Right ventricle myocardium superior (tissue), 1 donor: ENCODE measurements at regions not wholly inside any gene's neighbourhood (a gene's known extent, or its start where the extent isn't known, plus 50 kb on each side); places are given as distances from the start of the nearest gene placed in this dataset.
A peak's percentile ranks its signal among the peaks of the same experiment; 100 is the strongest.

Source experiments
- ATAC-seq: fragments of 200-7000 bp; cut with Tn5 transposase; one replicate; pipeline ENCODE4 v1.9.1; 2020; ENCODE audit warnings: mild to moderate bottlenecking; ENCODE audit not compliant: poor library complexity
- DNase-seq: peaks from one replicate; pipeline ENCODE4 v3.0.0-alpha.2; 2020
- intact Hi-C: fragments of 100-400 bp; cut with DNase I; formaldehyde crosslinking; loops from one replicate; pipeline ENCODE4 v1.11.2; 2022
- donor health status: DM: no; HTN: yes; CAD: no; lungs with severe emphysema.

GRCh38 chr6:105893741-105894140 is 192.4 kb upstream of the PRDM1 start:
- DNase-seq: no peak
- intact Hi-C loops: no loop called here
- ATAC-seq: no peak

- peak; percentile 75 for ATAC-seq
- DNase-seq: no peak
- intact Hi-C loops: no loop called here
These were observed 193.4 kb upstream of the PRDM1 start for GRCh38 chr6:105892577-105893262.

GRCh38 chr6:105890521-105891244 is 195.5 kb upstream of the PRDM1 start:
- intact Hi-C loops: no loop called here
- no peak for DNase-seq
- no peak for ATAC-seq

GRCh38 chr6:105889902-105890301 is 196.2 kb upstream of the PRDM1 start:
- DNase-seq: no peak
- intact Hi-C loops: no loop called here
- no peak for ATAC-seq

GRCh38 chr6:105886814-105887544 is 199.2 kb upstream of the PRDM1 start:
- intact Hi-C loops: no loop called here
- DNase-seq: no peak
- ATAC-seq: no peak

GRCh38 chr6:105886066-105886813 is 199.9 kb upstream of the PRDM1 start:
- intact Hi-C loops: no loop called here
- ATAC-seq: no peak

GRCh38 chr6:105884426-105884825 is 201.7 kb upstream of the PRDM1 start:
- ATAC-seq: peak; percentile 48
- intact Hi-C loops: no loop called here
- DNase-seq: no peak

More at GRCh38 chr6:105886066-105886813, 199.9 kb upstream of the PRDM1 start:
- no peak for DNase-seq

GRCh38 chr6:105884011-105884410 is 202.1 kb upstream of the PRDM1 start:
- intact Hi-C loops: no loop called here
- DNase-seq: no peak
- ATAC-seq: no peak

- intact Hi-C loops: no loop called here
- ATAC-seq: no peak
- no peak for DNase-seq
These were observed 203.3 kb upstream of the PRDM1 start for GRCh38 chr6:105882828-105883227.

GRCh38 chr6:105882121-105882803 is 203.9 kb upstream of the PRDM1 start:
- intact Hi-C loops: no loop called here
- DNase-seq: no peak
- peak; percentile 24 for ATAC-seq

- intact Hi-C loops: no loop called here
- DNase-seq: no peak
- ATAC-seq: no peak
These were observed 204.5 kb upstream of the PRDM1 start for GRCh38 chr6:105881608-105882007.

- ATAC-seq: peak; percentile 71
- DNase-seq: peak; percentile 45
- intact Hi-C loops: no loop called here
These were observed 206.1 kb upstream of the PRDM1 start for GRCh38 chr6:105880030-105880492.

GRCh38 chr6:105879146-105879545 is 207.0 kb upstream of the PRDM1 start:
- intact Hi-C loops: no loop called here
- ATAC-seq: no peak
- no peak for DNase-seq

GRCh38 chr6:105875974-105876640 is 210.0 kb upstream of the PRDM1 start:
- ATAC-seq (no peak), DNase-seq (no peak)
- intact Hi-C loops: no loop called here

- ATAC-seq (no peak), DNase-seq (no peak)
- intact Hi-C loops: no loop called here
These were observed 211.1 kb upstream of the PRDM1 start for GRCh38 chr6:105874835-105875626.

- no peak for DNase-seq
- intact Hi-C loops: no loop called here
- no peak for ATAC-seq
These were observed 212.3 kb upstream of the PRDM1 start for GRCh38 chr6:105873799-105874198.

GRCh38 chr6:105873211-105873704 is 212.9 kb upstream of the PRDM1 start:
- DNase-seq (no peak), ATAC-seq (no peak)
- intact Hi-C loops: no loop called here
